A673 (cell line): ENCODE measurements at regions not wholly inside any gene's neighbourhood (a gene's known extent, or its start where the extent isn't known, plus 50 kb on each side); places are given as distances from the start of the nearest gene placed in this dataset.

ENCODE experiments used
- BruUV-seq: library from RNA; stranded (reverse); fragments of 400-500 nt; replicated peaks from 2 replicates; lab custom pipeline; 2021; lab: Mats Ljungman, UMichigan
- CTCF ChIA-PET: fragments of 300-600 bp; sonication (Branson Sonifier 250); formaldehyde crosslinking; loops from one replicate; lab custom pipeline; 2022; ENCODE audit warnings: antibody characterized with exemption; lab: Charles Lee
- POLR2A ChIA-PET: fragments of 300-600 bp; sonication (Branson Sonifier 250); formaldehyde crosslinking; loops from one replicate; lab custom pipeline; 2022; ENCODE audit warnings: antibody characterized with exemption; ENCODE audit not compliant: low non-redundant PET; lab: Charles Lee
- DNase-seq: peaks from one replicate; pipeline ENCODE4 v3.0.0-alpha.2; 2015; ENCODE audit warnings: low spot score
- H3K27ac ChIP-seq: fragments of 200-600 bp; sonication (generic); 2 replicates; pipeline ENCODE4 v1.5.1; 2016; ENCODE audit warnings: mixed run types, low read depth, mild to moderate bottlenecking, mixed read lengths, antibody characterized with exemption, low read length; ENCODE audit not compliant: poor library complexity, severe bottlenecking
- H3K27me3 ChIP-seq: fragments of 200-600 bp; sonication (generic); replicated peaks from 2 replicates; pipeline ENCODE4 v1.6.1; 2017; ENCODE audit warnings: mixed run types, low read depth, mild to moderate bottlenecking, mixed read lengths, antibody characterized with exemption, low read length; ENCODE audit not compliant: insufficient read depth, poor library complexity
- H3K36me3 ChIP-seq: fragments of 200-600 bp; sonication (generic); 2 replicates; pipeline ENCODE4 v1.6.1; 2016; ENCODE audit warnings: mixed run types, mild to moderate bottlenecking, mixed read lengths, antibody characterized with exemption, low read length; ENCODE audit not compliant: insufficient read depth, poor library complexity, severe bottlenecking
- H3K4me1 ChIP-seq: fragments of 200-600 bp; sonication (generic); 2 replicates; pipeline ENCODE4 v1.6.1; 2017; ENCODE audit warnings: mixed run types, mild to moderate bottlenecking, mixed read lengths, antibody characterized with exemption, low read length; ENCODE audit not compliant: insufficient read depth, poor library complexity, severe bottlenecking
- H3K4me3 ChIP-seq: fragments of 200-600 bp; sonication (generic); 2 replicates; pipeline ENCODE4 v1.5.1; 2016; ENCODE audit warnings: low read depth, mixed run types, mild to moderate bottlenecking, mixed read lengths, low read length; ENCODE audit not compliant: poor library complexity, severe bottlenecking
- H3K9me3 ChIP-seq: fragments of 200-600 bp; sonication (generic); 2 replicates; pipeline ENCODE4 v1.6.1; 2016; ENCODE audit warnings: mixed run types, low read depth, mild to moderate bottlenecking, mixed read lengths, antibody characterized with exemption, low read length; ENCODE audit not compliant: poor library complexity, severe bottlenecking
- EZH2 ChIP-seq: fragments of 200-600 bp; sonication (generic); IDR thresholded peaks from 2 replicates; pipeline ENCODE4 v1.6.1; 2017; ENCODE audit warnings: borderline replicate concordance, low read depth, mild to moderate bottlenecking, mixed read lengths, antibody characterized with exemption, low read length; ENCODE audit not compliant: poor library complexity, severe bottlenecking
- intact Hi-C: fragments of 100-400 bp; cut with micrococcal nuclease; formaldehyde crosslinking; loops from one replicate; pipeline ENCODE4 v1.10.0; 2022; ENCODE audit not compliant: unreplicated experiment
- TF ChIP-seq, protein P1 (sequence below): fragments of 300-800, 200-600 bp; sonication (generic); conservative IDR thresholded peaks from 2 replicates; pipeline ENCODE4 v1.5.1; 2017; ENCODE audit warnings: low read depth, mild to moderate bottlenecking, antibody characterized with exemption, low read length, moderate library complexity, mixed read lengths

GRCh38 chr9:86434039-86434726 is 80.0 kb upstream of the TUT7 start:
- intact Hi-C loops = loop anchor here (1.0 to 10.0 kb wide), 4 partner anchors 53 to 891 kb away; partner anchors contain the start of gene GAS1
- CTCF ChIA-PET = interaction anchor here (0.5 to 1.5 kb wide), 9 partner anchors 11 to 889 kb away, joined by 3 to 8 read pairs (median 5); no protein-coding TSS in a partner anchor
- Histone ChIP-seq H3K9me3 (peaks cover 10% of the 10 kb centered on the region), H3K27me3 (no peaks in the 10 kb centered on the region), H3K4me3 (peak overlapping the region; percentile 9), H3K4me1 (peaks cover 9% of the 10 kb centered on the region), H3K27ac (peak overlapping the region; percentile 69), H3K36me3 (no peaks in the 10 kb centered on the region)
- POLR2A ChIA-PET = no interaction called here
- no TSS peak for BruUV-seq
- peak; percentile 84 for DNase-seq
- TF ChIP-seq EZH2 = no peak
- TF ChIP-seq, protein P1, sequence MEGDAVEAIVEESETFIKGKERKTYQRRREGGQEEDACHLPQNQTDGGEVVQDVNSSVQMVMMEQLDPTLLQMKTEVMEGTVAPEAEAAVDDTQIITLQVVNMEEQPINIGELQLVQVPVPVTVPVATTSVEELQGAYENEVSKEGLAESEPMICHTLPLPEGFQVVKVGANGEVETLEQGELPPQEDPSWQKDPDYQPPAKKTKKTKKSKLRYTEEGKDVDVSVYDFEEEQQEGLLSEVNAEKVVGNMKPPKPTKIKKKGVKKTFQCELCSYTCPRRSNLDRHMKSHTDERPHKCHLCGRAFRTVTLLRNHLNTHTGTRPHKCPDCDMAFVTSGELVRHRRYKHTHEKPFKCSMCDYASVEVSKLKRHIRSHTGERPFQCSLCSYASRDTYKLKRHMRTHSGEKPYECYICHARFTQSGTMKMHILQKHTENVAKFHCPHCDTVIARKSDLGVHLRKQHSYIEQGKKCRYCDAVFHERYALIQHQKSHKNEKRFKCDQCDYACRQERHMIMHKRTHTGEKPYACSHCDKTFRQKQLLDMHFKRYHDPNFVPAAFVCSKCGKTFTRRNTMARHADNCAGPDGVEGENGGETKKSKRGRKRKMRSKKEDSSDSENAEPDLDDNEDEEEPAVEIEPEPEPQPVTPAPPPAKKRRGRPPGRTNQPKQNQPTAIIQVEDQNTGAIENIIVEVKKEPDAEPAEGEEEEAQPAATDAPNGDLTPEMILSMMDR = peak; percentile 92

DNA sequence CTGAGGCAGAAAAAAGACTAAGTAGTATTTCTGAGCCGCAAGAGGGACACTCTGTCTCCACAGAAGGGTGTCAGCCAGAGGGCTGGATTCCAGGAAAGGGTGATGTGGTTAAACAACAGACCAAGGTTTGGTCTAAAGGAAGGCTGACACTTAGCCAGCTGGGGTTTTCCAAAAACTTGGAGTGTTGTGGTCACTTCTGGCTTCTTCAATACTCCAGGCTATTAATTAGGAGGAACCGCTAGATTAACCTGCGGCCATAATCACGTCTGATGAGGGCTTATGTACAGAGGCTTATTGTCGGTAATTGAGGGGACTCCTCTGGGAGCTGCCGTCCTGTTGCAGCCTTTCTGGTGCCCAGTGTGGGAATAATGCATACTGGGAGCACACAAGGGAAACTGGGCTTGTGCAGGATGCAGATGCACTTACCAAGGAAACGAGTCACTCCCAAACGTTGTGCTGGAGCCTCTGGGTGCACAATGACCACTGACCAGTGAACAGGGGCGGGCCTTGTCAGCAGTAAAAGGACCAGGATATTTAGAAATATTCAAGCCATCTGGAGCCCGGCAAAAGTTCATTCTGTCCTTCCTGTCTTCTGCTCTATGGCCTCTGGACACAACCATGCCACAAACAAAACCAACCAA is 70.2 kb upstream of the TUT7 start:
- Histone ChIP-seq H3K4me3 (no peak overlapping the region), H3K9me3 (peaks cover 4% of the 10 kb centered on the region), H3K27ac (no peak overlapping the region), H3K4me1 (no peaks in the 10 kb centered on the region), H3K36me3 (no peaks in the 10 kb centered on the region), H3K27me3 (no peaks in the 10 kb centered on the region)
- ChIA-PET CTCF (no interaction called here), POLR2A (no interaction called here)
- BruUV-seq = no TSS peak
- TF ChIP-seq, protein P1 = no peak
- no peak for TF ChIP-seq EZH2
- DNase-seq = no peak
- intact Hi-C loops = no loop called here

- CTCF ChIA-PET = interaction anchor here (0.7 to 1.4 kb wide), 2 partner anchors 9 to 1748 kb away, joined by 4 to 6 read pairs; no protein-coding TSS in a partner anchor
- POLR2A ChIA-PET = interaction anchor here (0.6 kb wide), 1 partner anchor 534 kb away, joined by 9 read pairs; no protein-coding TSS in a partner anchor
These were observed 60.0 kb upstream of the TUT7 start for GRCh38 chr9:86413971-86414880.

More at GRCh38 chr9:86413971-86414880, 60.0 kb upstream of the TUT7 start:
- Histone ChIP-seq H3K4me1 (no peaks in the 10 kb centered on the region), H3K36me3 (no peaks in the 10 kb centered on the region), H3K27me3 (no peaks in the 10 kb centered on the region), H3K27ac (no peak overlapping the region), H3K9me3 (no peaks in the 10 kb centered on the region), H3K4me3 (no peak overlapping the region)
- no TSS peak for BruUV-seq
- no peak for TF ChIP-seq EZH2
- TF ChIP-seq, protein P1 = peak; percentile 81
- intact Hi-C loops = loop anchor here (1.0 to 10.0 kb wide), 4 partner anchors 233 to 1251 kb away; no protein-coding TSS in a partner anchor
- DNase-seq = peak; percentile 74
